Stimulated activated CD8-positive, alpha-beta memory T cell treated with anti-CD3 and anti-CD28 coated beads, Interleukin-15, amount 100 ng/mL, for 48 hours (primary cell): ENCODE measurements at regions not wholly inside any gene's neighbourhood (a gene's known extent, or its start where the extent isn't known, plus 50 kb on each side); places are given as distances from the start of the nearest gene placed in this dataset.
"Not testable (repeated sequence)": the region's sequence is repeated elsewhere in the genome, so short reads cannot be mapped to it uniquely, and the experiment has no call there.

Experiments
- DNase-seq, 2 donors: peaks; one replicate each; pipeline ENCODE4 v3.0.0-alpha.2; 2020; ENCODE audit warnings: low read depth in 2 of 2

GRCh38 chr5:168085261-168086031 is 206.0 kb upstream of the WWC1 start:
- DNase-seq: no peak

- no peak for DNase-seq
These were observed 205.3 kb upstream of the WWC1 start for GRCh38 chr5:168086104-168086610.

GRCh38 chr5:168086746-168087145 is 204.7 kb upstream of the WWC1 start:
- no peak for DNase-seq

GRCh38 chr5:168088410-168089173 is 202.9 kb upstream of the WWC1 start:
- DNase-seq: no peak

GRCh38 chr5:168089201-168089887 is 202.1 kb upstream of the WWC1 start:
- DNase-seq: no peak

GRCh38 chr5:168092209-168093185 is 198.9 kb upstream of the WWC1 start:
- DNase-seq: no peak

GRCh38 chr5:168093200-168093910 is 198.1 kb upstream of the WWC1 start:
- no peak for DNase-seq

- no peak for DNase-seq
These were observed 194.9 kb upstream of the WWC1 start for GRCh38 chr5:168096525-168096924.

GRCh38 chr5:168097876-168098653 is 193.4 kb upstream of the WWC1 start:
- DNase-seq: no peak

- no peak for DNase-seq
These were observed 190.1 kb upstream of the WWC1 start for GRCh38 chr5:168101352-168101751.

- not testable (repeated sequence) for DNase-seq
These were observed 188.4 kb upstream of the WWC1 start for GRCh38 chr5:168103018-168103417.

GRCh38 chr5:168104350-168104749 is 187.1 kb upstream of the WWC1 start:
- no peak for DNase-seq

- DNase-seq: no peak
These were observed 186.5 kb upstream of the WWC1 start for GRCh38 chr5:168104811-168105481.

GRCh38 chr5:168106008-168106761 is 185.3 kb upstream of the WWC1 start:
- DNase-seq: no peak

GRCh38 chr5:168109441-168109840 is 182.0 kb upstream of the WWC1 start:
- DNase-seq: no peak

GRCh38 chr5:168110384-168110783 is 181.1 kb upstream of the WWC1 start:
- no peak for DNase-seq

- DNase-seq: no peak
These were observed 180.3 kb upstream of the WWC1 start for GRCh38 chr5:168110870-168111832.
